Stimulated activated naive CD8-positive, alpha-beta T cell treated with anti-CD3 and anti-CD28 coated beads, Interleukin-15, amount 100 ng/mL, for 72 hours (primary cell): ENCODE measurements at regions not wholly inside any gene's neighbourhood (a gene's known extent, or its start where the extent isn't known, plus 50 kb on each side); places are given as distances from the start of the nearest gene placed in this dataset.
A peak's percentile ranks its signal among the peaks of the same experiment; 100 is the strongest.

ENCODE experiments used
- ATAC-seq: fragments of 150-1000 bp; cut with Tn5 transposase; 2 replicates; pipeline ENCODE4 v1.10.0; 2021; ENCODE audit warnings: mild to moderate bottlenecking, moderate library complexity
- DNase-seq, 2 donors: peaks; one replicate each; pipeline ENCODE4 v3.0.0; 2021 to 2022
- H3K27ac Mint-ChIP-seq, 2 donors: one replicate each; pipeline ENCODE4 v1.8.0; 2022; ENCODE audit warnings: mild to moderate bottlenecking in 2 of 2, mixed read lengths in 2 of 2, moderate library complexity in 2 of 2
- H3K27me3 Mint-ChIP-seq: one replicate; pipeline ENCODE4 v1.8.0; 2022; ENCODE audit warnings: mixed read lengths
- H3K4me1 Mint-ChIP-seq: one replicate; pipeline ENCODE4 v1.8.0; 2022; ENCODE audit warnings: mild to moderate bottlenecking, mixed read lengths
- H3K4me3 Mint-ChIP-seq, 2 donors: one replicate each; pipeline ENCODE4 v1.8.0; 2022; ENCODE audit warnings: mild to moderate bottlenecking in 2 of 2, mixed read lengths in 2 of 2, moderate library complexity in 1 of 2
- H3K9me3 Mint-ChIP-seq, 2 donors: one replicate each; pipeline ENCODE4 v1.8.0; 2022; ENCODE audit warnings: mixed read lengths in 2 of 2

DNA sequence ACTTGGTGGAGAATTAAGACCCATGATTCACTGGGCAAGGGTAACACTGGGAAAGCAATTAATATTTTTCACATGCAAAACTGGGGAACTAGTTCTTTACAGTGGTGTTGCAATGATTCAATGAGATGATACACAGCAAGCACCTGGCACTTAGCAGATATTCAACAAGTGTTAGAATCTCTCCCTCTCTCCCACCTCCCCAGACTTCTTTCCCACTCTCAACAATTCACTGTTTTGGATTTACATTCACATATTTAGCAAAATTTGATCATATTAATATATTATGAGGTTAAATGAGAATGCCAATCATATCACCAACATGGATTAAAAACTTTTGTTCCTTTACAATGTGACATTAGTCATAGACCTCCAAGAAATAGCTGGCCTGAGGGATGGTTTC lies 223.1 kb upstream of the GRIP1 start:
- Mint-ChIP-seq H3K27me3 (no peaks in the 10 kb centered on the region), H3K27ac (no peak overlapping the region), H3K4me3 (no peak overlapping the region), H3K4me1 (peaks cover 27% of the 10 kb centered on the region), H3K9me3 (no peaks in the 10 kb centered on the region)
- DNase-seq (no peak), ATAC-seq (no peak)

DNA sequence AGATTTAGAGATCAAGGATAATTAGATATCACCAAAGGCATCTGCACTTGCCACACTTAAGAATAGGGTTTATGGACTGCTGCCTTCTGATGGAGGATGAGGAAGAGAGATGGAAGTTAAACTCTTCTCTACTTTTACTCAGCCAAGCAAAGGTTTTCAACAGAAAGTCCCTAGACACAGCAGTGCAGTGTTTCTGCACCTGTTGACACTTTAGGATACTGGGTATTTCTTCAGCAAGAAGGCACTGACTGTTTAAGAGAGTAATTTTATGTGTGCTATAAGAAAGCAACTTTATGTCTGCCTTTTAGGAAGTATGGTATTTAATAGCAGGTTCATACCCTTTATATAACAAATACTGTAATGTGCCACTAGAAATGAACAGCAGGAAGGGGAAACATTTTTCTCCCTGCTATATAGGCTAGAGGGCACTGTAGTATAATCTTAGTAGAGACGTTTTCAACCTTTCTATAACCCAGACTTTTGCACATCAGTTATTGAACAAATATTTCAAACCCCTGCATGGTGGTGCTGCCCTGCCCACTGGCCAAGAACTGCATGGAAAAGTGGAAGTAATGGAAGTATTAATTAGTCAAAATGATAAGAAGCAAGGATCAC lies 225.0 kb upstream of the GRIP1 start:
- DNase-seq = no peak
- ATAC-seq = no peak
- Mint-ChIP-seq H3K4me3 (no peak overlapping the region), H3K27ac (no peak overlapping the region), H3K4me1 (peaks cover 27% of the 10 kb centered on the region), H3K27me3 (no peaks in the 10 kb centered on the region), H3K9me3 (no peaks in the 10 kb centered on the region)

DNA sequence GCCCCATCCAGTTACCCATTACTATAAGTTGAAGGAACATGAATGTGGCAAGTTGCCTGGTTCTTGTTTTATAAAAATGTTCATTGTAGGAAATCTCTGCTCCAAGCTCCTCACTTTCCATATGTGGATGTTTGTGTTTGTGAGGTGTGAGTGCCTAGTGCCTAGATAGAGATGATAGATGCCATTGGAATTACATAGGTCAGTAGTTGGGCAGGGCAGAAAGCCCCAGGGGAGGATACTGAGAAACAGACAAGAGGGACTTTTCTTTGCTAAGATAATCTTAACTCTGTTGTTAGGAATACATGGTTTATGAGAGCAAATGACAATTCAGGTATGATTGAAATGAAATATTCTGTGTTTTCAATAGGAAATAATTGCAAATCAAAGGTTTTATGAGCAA lies 226.3 kb upstream of the GRIP1 start:
- Mint-ChIP-seq H3K4me3 (no peak overlapping the region), H3K9me3 (no peaks in the 10 kb centered on the region), H3K4me1 (peaks cover 28% of the 10 kb centered on the region), H3K27me3 (no peaks in the 10 kb centered on the region), H3K27ac (no peak overlapping the region)
- DNase-seq = no peak
- ATAC-seq = no peak

- DNase-seq (no peak), ATAC-seq (peak; percentile 64)
- peaks cover 13% of the 10 kb centered on the region for H3K4me1 Mint-ChIP-seq
- H3K4me3 Mint-ChIP-seq = peak overlapping the region; percentile 6 to 12
- peak overlapping the region in 1 of 2 donors; percentile 10 for H3K27ac Mint-ChIP-seq
- H3K27me3 Mint-ChIP-seq = no peaks in the 10 kb centered on the region
- H3K9me3 Mint-ChIP-seq = no peaks in the 10 kb centered on the region
These were observed 231.6 kb upstream of the GRIP1 start for GRCh38 chr12:66910366-66910974.

- ATAC-seq (no peak), DNase-seq (no peak)
- Mint-ChIP-seq H3K27ac (no peak overlapping the region), H3K4me1 (peaks cover 4% of the 10 kb centered on the region), H3K27me3 (no peaks in the 10 kb centered on the region), H3K9me3 (peaks cover 0 to 5% of the 10 kb centered on the region in 2 donors), H3K4me3 (no peak overlapping the region)
These were observed 236.5 kb upstream of the GRIP1 start for GRCh38 chr12:66915306-66915904.

- Mint-ChIP-seq H3K4me1 (no peaks in the 10 kb centered on the region), H3K27me3 (no peaks in the 10 kb centered on the region), H3K27ac (no peak overlapping the region), H3K9me3 (peaks cover 0 to 8% of the 10 kb centered on the region in 2 donors), H3K4me3 (no peak overlapping the region)
- ATAC-seq (no peak), DNase-seq (no peak)
These were observed 237.3 kb upstream of the GRIP1 start for GRCh38 chr12:66916189-66916588.

DNA sequence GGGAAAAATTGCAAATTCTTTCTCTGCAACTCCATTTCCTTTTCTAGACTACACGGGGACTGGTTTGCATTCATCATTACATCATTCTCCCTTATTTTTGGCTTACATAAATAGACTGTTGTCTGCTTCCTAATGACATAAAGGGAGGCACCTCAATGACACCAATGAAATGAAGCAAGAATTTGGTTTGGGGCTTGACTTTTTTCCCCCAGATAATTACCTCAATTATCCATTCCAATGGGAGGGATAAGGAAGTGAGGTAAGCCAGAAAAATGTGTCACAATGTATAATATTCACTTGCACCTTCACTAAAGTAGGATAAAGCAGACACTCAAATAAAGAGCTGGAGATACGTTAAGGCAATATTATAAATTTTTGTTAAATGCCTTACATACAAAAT lies 240.6 kb upstream of the GRIP1 start:
- ATAC-seq (no peak), DNase-seq (no peak)
- Mint-ChIP-seq H3K4me1 (no peaks in the 10 kb centered on the region), H3K27me3 (no peaks in the 10 kb centered on the region), H3K4me3 (no peak overlapping the region), H3K9me3 (peaks cover 0 to 8% of the 10 kb centered on the region in 2 donors), H3K27ac (no peak overlapping the region)

DNA sequence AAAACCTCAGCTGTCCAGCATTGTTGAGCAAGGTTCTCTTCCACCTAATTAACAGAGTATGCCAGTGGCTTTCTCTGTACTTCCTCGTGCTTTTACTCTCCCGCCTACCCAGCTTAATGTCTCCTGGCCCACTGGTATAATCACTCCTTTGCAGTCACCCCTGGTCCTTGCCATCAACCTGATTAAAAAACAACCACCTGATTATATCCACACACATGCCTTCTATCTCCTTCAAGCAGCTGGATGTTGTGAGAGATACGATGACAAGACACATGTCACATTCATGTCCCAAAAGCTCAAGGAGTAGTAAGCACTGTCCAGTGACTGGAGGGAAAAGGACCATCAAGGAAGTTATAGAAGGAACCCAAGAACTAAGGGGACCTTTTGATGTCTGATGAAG lies 241.3 kb upstream of the GRIP1 start:
- ATAC-seq (no peak), DNase-seq (no peak)
- Mint-ChIP-seq H3K9me3 (peaks cover 0 to 8% of the 10 kb centered on the region in 2 donors), H3K4me1 (no peaks in the 10 kb centered on the region), H3K4me3 (no peak overlapping the region), H3K27ac (no peak overlapping the region), H3K27me3 (peaks cover 5% of the 10 kb centered on the region)

GRCh38 chr12:66921151-66921550 lies 242.3 kb upstream of the GRIP1 start:
- Mint-ChIP-seq H3K27me3 (peaks cover 8% of the 10 kb centered on the region), H3K9me3 (peaks cover 0 to 8% of the 10 kb centered on the region in 2 donors), H3K27ac (no peak overlapping the region), H3K4me1 (no peaks in the 10 kb centered on the region), H3K4me3 (no peak overlapping the region)
- DNase-seq = no peak
- no peak for ATAC-seq

DNA sequence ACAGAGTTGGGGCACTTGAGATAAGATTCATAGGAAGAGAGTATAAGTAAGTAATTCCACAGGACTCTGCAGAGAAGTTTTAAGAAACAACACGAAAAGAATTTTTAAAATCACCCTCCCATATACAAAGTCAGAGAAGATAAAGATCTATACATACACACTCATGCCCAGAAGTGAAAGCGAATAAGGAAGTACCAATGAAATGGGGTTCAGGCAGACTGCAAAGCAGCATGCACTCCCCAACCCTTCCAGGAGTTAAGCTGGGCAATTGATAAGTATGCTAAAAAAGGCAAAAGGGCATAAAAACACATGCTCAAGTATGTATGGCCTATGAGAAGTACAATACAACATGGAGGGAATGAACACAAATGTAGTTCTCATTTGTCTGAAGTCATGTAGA lies 246.2 kb upstream of the GRIP1 start:
- Mint-ChIP-seq H3K27ac (no peak overlapping the region), H3K9me3 (peaks cover 0 to 4% of the 10 kb centered on the region in 2 donors), H3K4me3 (no peak overlapping the region), H3K27me3 (peaks cover 24% of the 10 kb centered on the region), H3K4me1 (peaks cover 13% of the 10 kb centered on the region)
- DNase-seq (no peak), ATAC-seq (no peak)

DNA sequence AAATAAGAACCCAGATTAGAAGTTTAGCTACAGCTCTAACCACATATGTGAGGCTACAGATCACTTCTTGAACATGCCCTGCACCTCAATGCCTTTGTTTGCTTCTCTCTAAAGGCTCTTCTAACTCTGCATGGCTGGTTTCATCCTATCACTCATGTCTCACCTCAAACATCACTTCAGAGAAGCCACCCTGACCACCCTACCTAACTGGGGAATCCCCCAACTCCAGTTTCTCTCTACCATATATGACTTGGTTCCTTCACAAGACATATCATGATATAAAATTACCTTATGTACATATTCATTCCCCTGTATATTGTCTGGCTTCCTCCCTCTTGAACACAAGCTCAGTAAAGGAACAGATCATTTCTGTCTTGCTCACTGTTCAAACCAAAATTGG lies 250.2 kb upstream of the GRIP1 start:
- DNase-seq = peak; percentile 45 to 79
- peak; percentile 100 for ATAC-seq
- no peaks in the 10 kb centered on the region for H3K9me3 Mint-ChIP-seq

DNA sequence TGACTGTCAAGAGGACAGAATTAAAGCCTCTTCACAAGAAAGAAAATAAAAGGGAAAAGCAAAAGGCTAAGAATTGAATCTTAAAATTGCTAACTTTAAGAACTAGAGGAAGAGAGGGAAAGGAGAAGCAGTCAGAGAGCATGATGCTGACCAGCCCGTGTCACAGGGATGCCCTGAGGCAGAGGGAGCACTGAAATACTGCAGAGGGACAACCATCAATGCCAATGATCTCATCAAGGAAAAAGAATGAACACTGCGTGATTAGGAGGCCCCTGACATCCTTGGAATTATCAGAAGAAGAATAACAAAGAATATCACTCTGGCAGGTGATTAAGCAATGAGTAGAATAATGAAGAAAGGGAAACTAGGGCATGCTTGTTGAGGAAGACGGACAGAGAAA lies 252.2 kb upstream of the GRIP1 start:
- Mint-ChIP-seq H3K4me1 (peaks cover 13% of the 10 kb centered on the region), H3K27me3 (peaks cover 49% of the 10 kb centered on the region), H3K27ac (no peak overlapping the region), H3K9me3 (no peaks in the 10 kb centered on the region), H3K4me3 (no peak overlapping the region)
- DNase-seq (no peak), ATAC-seq (no peak)

More for the DNA sequence above, 250.2 kb upstream of the GRIP1 start:
- Mint-ChIP-seq H3K27ac (no peak overlapping the region), H3K4me3 (peak overlapping the region in 1 of 2 donors; percentile 7), H3K4me1 (peaks cover 13% of the 10 kb centered on the region), H3K27me3 (peaks cover 42% of the 10 kb centered on the region)

GRCh38 chr12:66932126-66932525 lies 253.2 kb upstream of the GRIP1 start:
- peaks cover 13% of the 10 kb centered on the region for H3K4me1 Mint-ChIP-seq
- no peaks in the 10 kb centered on the region for H3K9me3 Mint-ChIP-seq
- no peak for DNase-seq
- peaks cover 41% of the 10 kb centered on the region for H3K27me3 Mint-ChIP-seq
- H3K4me3 Mint-ChIP-seq = no peak overlapping the region
- no peak for ATAC-seq
- no peak overlapping the region for H3K27ac Mint-ChIP-seq

GRCh38 chr12:66934302-66935062 lies 255.6 kb upstream of the GRIP1 start:
- DNase-seq (no peak), ATAC-seq (no peak)
- Mint-ChIP-seq H3K4me1 (peaks cover 5% of the 10 kb centered on the region), H3K27ac (no peak overlapping the region), H3K9me3 (no peaks in the 10 kb centered on the region), H3K27me3 (peaks cover 39% of the 10 kb centered on the region), H3K4me3 (no peak overlapping the region)

- Mint-ChIP-seq H3K27ac (no peak overlapping the region), H3K27me3 (peaks cover 36% of the 10 kb centered on the region), H3K4me1 (peaks cover 21% of the 10 kb centered on the region), H3K9me3 (no peaks in the 10 kb centered on the region), H3K4me3 (peak overlapping the region in 1 of 2 donors; percentile 3)
- ATAC-seq (peak; percentile 98), DNase-seq (peak in 1 of 2 donors; percentile 46)
These were observed 262.3 kb upstream of the GRIP1 start for GRCh38 chr12:66941150-66941549.
